ENCODE measurements at regions not wholly inside any gene's neighbourhood (a gene's known extent, or its start where the extent isn't known, plus 50 kb on each side); places are given as distances from the start of the nearest gene placed in this dataset.

DNA sequence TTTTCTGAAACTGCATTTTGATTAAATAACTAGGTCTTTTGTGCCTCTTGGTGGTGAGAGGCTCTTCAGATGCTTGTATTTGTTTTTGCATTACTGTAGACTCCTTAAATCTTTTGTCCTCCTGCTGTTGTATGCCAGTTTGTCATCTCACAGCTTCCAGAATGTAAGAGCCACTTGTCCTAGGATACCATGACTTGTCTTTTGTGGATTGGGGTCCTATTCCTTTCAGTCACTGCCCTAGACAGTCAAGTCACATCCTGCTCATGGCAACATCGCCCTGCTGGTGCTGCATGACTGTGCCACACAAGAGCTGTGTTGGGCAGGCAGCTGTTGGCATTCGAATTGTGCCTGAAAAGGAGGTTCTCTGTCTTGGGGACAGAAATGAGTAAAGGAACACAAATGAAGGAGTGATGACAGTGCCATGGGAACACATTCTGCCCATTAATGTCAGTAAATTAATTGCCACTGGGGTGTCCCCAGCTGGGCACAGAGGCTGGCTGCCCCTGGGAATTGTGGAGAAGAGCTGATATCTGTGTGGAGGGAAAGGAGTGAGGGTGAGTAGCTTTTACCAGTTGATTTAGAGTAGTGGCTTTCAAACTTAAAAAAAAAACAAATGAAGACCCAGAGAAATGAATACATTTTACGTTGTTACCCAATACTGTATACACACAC lies 140.3 kb downstream of the ARL6IP6 start:
- ChIA-PET POLR2A (ENCODE audit: low non-redundant PET) (interaction anchor here (0.6 kb wide), 1 partner anchor 9 kb away, joined by 3 read pairs; no protein-coding TSS in a partner anchor), CTCF (interaction anchor here (0.6 kb wide), 1 partner anchor 618 kb away, joined by 4 read pairs; no protein-coding TSS in a partner anchor)
- TF ChIP-seq, protein P1, sequence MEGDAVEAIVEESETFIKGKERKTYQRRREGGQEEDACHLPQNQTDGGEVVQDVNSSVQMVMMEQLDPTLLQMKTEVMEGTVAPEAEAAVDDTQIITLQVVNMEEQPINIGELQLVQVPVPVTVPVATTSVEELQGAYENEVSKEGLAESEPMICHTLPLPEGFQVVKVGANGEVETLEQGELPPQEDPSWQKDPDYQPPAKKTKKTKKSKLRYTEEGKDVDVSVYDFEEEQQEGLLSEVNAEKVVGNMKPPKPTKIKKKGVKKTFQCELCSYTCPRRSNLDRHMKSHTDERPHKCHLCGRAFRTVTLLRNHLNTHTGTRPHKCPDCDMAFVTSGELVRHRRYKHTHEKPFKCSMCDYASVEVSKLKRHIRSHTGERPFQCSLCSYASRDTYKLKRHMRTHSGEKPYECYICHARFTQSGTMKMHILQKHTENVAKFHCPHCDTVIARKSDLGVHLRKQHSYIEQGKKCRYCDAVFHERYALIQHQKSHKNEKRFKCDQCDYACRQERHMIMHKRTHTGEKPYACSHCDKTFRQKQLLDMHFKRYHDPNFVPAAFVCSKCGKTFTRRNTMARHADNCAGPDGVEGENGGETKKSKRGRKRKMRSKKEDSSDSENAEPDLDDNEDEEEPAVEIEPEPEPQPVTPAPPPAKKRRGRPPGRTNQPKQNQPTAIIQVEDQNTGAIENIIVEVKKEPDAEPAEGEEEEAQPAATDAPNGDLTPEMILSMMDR (conservative IDR thresholded peaks at IDR 0.05; ENCODE audit: low read depth) = no peak
- DNase-seq (ENCODE audit: low spot score) = no peak
- H3K27ac ChIP-seq = no peak overlapping the region

GRCh38 chr2:152846697-152847470 lies 128.5 kb downstream of the ARL6IP6 start:
- H3K27ac ChIP-seq = no peak overlapping the region
- ChIA-PET POLR2A (ENCODE audit: low non-redundant PET) (no interaction called here), CTCF (interaction anchor here (0.7 to 1.1 kb wide), 2 partner anchors 14 to 19 kb away, joined by 3 read pairs; no protein-coding TSS in a partner anchor)
- TF ChIP-seq, protein P1 (conservative IDR thresholded peaks at IDR 0.05; ENCODE audit: low read depth) = no peak
- no peak for DNase-seq (ENCODE audit: low spot score)

GRCh38 chr2:152835674-152836073 lies 117.3 kb downstream of the ARL6IP6 start:
- ChIA-PET CTCF (no interaction called here), POLR2A (ENCODE audit: low non-redundant PET) (no interaction called here)
- no peak for DNase-seq (ENCODE audit: low spot score)
- H3K27ac ChIP-seq = no peak overlapping the region
- TF ChIP-seq, protein P1 (conservative IDR thresholded peaks at IDR 0.05; ENCODE audit: low read depth) = no peak

DNA sequence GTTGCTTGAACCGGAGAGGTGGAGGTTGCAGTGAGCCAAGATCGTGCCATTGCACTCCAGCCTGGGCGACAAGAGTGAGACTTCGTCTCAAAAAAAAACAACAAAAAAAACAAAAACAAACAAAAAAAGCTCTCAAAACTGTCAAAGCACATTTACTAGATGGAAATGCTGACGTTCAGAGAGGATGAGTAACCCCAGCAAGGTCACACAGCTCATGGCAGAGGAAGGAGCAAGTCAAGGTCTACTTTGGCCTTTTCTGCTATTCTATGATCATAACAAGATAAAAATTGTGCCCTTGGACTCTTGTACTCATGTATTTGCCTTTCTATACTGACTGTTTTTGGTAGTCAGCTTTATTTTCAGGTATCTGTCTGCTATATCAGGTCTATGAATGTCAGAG lies 109.5 kb downstream of the ARL6IP6 start:
- no peak overlapping the region for H3K27ac ChIP-seq
- ChIA-PET POLR2A (ENCODE audit: low non-redundant PET) (interaction anchor here (0.6 kb wide), 1 partner anchor 1193 kb away, joined by 4 read pairs; no protein-coding TSS in a partner anchor), CTCF (interaction anchor here (0.6 to 0.9 kb wide), 2 partner anchors 19 to 1504 kb away, joined by 3 read pairs; no protein-coding TSS in a partner anchor)
- TF ChIP-seq, protein P1 (conservative IDR thresholded peaks at IDR 0.05; ENCODE audit: low read depth) = no peak
- DNase-seq (ENCODE audit: low spot score) = no peak

DNA sequence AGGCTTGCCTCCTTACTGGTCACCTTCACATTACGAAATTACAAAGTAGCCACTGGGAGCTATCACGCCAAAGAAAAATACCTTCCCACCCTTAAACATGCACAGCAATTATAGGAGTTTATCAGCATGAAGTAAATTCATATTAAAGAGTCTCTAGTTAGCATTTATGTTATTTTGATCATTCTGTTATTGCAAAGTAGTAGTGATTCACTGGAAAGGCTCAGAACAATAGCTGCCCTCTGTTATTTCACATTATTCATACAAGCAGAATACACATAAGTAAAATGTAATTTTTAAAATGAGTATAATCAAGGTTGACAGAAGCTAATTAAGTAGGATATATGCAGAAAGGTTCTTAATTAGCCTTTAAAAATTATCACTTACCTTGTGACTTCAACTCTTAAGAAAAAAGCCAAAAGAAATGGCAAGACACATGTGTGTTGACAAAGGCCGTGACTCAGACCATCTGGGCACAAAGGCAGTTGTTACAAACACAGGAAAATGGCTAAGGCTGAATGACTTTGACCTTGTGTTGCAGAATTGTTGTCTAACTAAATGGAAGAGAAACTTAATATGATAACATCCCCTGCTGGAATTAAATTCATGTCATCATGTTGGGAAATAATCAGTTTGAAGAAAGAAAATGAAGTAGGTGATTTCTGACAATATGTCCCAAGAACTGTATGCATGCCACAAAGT lies 108.3 kb downstream of the ARL6IP6 start:
- ChIA-PET CTCF (no interaction called here), POLR2A (ENCODE audit: low non-redundant PET) (no interaction called here)
- TF ChIP-seq, protein P1 (conservative IDR thresholded peaks at IDR 0.05; ENCODE audit: low read depth) = no peak
- no peak overlapping the region for H3K27ac ChIP-seq
- no peak for DNase-seq (ENCODE audit: low spot score)

DNA sequence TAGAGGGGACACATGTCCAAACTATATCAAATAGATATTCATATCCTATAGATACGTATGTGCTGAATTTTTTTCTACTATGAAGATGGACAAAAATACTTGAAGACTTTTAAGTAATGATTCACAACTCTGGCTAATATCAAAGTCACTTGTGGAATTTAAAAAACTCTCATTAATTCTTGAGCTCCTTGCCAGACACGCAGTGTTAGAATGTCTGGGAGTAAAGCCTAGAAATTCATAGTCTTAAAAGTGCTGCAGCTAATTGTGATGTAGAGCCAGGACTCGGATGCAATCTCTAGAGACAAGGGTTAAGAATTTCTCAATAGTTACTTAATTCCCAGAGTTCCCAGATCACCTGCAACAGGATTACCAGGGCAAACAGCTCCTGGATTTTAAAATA lies 107.4 kb downstream of the ARL6IP6 start:
- CTCF ChIA-PET = no interaction called here
- DNase-seq (ENCODE audit: low spot score) = no peak
- H3K27ac ChIP-seq = no peak overlapping the region
- POLR2A ChIA-PET (ENCODE audit: low non-redundant PET) = no interaction called here
- TF ChIP-seq, protein P1 (conservative IDR thresholded peaks at IDR 0.05; ENCODE audit: low read depth) = no peak

Data from RWPE1 (cell line).